HG03095 (cell line): ENCODE measurements at regions not wholly inside any gene's neighbourhood (a gene's known extent, or its start where the extent isn't known, plus 50 kb on each side); places are given as distances from the start of the nearest gene placed in this dataset.

Experiments
- ATAC-seq: cut with Tn5 transposase; IDR thresholded peaks from one replicate; pipeline ENCODE4 v1.9.1; 2021; ENCODE audit warnings: moderate library complexity; ENCODE audit not compliant: unreplicated experiment

DNA sequence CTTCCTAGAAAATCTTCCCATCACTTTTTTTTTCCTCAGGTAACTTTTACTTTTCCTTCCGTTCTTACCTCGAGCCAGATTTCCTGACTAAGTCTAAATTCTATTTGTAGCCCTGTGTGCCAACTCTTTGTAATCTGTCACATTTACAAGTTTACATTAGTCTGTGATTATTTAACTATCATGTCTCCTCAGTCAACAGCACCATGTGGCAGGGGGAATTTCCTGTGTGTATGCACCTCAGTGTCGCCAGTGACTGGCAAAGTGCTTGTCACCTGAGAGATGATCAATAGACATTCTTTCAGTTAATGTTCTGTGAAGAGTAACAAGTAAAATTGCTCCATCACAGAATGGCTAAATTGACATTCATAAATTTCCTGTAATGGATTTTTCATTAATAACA is 468.5 kb downstream of the PDGFC start:
- no peak for ATAC-seq

DNA sequence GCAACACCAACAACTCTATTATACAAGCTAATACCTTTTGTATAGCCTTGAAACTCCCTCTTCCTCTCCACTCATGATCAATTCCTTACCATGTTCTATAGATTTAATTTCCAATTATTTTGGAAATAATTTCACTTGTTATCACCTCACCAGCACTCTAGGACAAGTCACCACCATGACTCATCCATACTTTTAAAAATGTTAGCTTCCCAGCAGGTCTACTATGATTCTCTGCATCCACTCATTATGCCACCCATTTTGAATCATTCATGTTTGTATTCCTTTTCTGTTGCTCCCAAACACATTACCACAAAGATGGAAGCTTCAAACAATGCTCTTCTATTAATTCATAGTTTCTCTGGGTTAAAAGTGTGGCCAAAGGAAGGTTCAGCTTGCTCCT is 469.6 kb downstream of the PDGFC start:
- ATAC-seq: no peak

GRCh38 chr4:156499684-156500083 is 471.9 kb downstream of the PDGFC start:
- no peak for ATAC-seq

- no peak for ATAC-seq
Observed at GRCh38 chr4:156497486-156497885, 474.1 kb downstream of the PDGFC start.

GRCh38 chr4:156496797-156497196 is 474.8 kb downstream of the PDGFC start:
- ATAC-seq: no peak

DNA sequence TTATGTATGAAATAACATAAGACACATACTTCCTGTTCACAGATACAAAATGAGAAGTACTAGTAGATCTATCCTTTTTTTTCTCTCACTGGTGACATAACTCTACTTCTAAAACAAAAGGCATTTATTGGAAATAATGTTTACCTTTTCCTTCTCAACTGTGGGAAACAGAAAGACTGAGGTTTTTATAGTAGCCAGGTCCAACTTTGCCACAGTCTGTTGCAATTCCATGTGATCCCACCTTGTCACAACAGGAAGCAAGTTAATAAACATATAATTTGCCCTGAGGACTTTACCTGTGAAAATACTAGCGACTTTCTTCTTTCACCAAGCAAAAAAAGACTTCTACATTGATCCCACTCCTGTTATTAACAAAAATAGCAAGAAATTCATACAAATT is 475.8 kb downstream of the PDGFC start:
- no peak for ATAC-seq

DNA sequence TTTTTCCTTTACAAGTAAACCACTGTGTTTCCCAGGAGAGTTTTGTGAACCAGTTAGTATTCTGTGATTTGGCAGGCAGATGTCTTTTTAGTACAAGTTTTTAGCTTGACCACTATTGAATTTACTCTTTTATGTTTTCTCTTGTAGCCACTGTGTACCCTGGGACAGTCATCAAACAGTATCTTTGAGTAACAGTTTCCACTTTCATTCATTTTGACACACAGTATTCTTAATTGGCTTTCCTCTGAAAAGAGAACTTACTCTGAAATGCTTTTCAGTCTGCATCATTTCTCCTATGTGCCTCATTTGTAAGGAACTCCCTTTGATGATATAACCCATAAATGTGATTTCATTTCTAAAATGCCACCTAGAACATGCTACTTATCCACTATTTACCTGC is 476.5 kb downstream of the PDGFC start:
- no peak for ATAC-seq

- ATAC-seq: no peak
Observed at GRCh38 chr4:156493858-156494257, 477.7 kb downstream of the PDGFC start.

- no peak for ATAC-seq
Observed at GRCh38 chr4:156487107-156487506, 484.5 kb downstream of the PDGFC start.

DNA sequence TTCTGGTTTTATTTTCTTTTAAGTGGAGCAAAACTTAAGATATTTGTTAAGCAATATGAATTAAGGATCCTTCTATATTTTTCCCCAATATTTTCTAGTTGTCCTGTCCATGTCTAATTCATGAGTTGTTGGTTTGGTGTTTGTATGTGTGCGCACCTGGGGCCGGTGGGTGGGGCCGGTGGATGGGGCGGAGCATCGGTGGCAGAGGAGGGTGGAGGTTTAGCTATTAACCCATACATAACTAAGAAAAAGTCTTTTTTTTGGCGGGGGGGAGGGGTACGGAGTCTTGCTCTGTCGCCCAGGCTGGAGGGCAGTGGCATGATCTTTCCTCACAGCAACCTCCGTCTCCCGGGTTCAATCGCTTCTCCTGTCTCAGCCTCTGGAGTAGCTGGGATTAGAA is 489.8 kb downstream of the PDGFC start:
- no peak for ATAC-seq

- no peak for ATAC-seq
Observed at GRCh38 chr4:156477636-156478035, 494.0 kb downstream of the PDGFC start.

- ATAC-seq: no peak
Observed at GRCh38 chr4:156476359-156476758, 495.2 kb downstream of the PDGFC start.

- no peak for ATAC-seq
Observed at GRCh38 chr4:156475322-156475721, 496.3 kb downstream of the PDGFC start.

DNA sequence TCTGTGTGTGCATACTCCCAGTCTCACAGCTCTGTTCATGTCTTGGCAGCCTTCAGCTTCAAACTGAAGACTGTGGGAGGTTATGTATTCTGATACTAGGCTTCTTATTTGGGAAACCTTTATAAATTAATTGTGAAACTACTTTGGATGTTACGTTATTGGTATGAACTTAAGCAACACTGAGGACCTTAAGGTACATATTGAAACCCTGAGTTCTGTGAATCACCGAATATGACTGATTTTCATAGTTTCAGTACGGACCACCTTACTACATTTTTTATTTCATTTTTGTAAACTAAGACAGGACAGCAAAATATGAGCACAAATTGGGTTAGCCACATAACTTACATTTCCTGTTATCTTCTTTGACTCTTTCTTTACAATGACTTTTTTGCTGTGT is 498.4 kb downstream of the PDGFC start:
- no peak for ATAC-seq

GRCh38 chr4:156472624-156473023 is 499.0 kb downstream of the PDGFC start:
- ATAC-seq: no peak

- ATAC-seq: no peak
Observed at GRCh38 chr4:156459584-156459983, 505.9 kb upstream of the CTSO start.

- ATAC-seq: no peak
Observed at GRCh38 chr4:156456830-156457229, 503.2 kb upstream of the CTSO start.

GRCh38 chr4:156443488-156443887 is 489.8 kb upstream of the CTSO start:
- ATAC-seq: no peak

DNA sequence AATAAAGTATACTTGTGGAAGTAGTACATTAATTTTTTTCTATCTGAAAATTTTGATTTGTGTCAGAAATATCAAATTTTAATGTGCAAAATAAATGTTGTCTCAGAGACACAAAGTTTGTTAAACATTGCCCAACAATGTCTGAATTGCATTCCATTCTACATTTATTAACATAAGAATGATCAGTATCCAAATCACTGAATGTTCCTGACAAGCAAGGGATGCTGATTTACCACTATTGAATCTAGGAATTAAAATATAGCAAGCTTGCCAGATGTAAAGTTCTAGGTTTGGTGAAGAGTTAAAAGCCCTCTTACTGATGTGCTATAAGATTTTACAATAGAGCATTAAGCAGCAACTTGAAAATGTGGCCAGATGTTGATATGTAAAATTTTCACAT is 489.2 kb upstream of the CTSO start:
- ATAC-seq: no peak

DNA sequence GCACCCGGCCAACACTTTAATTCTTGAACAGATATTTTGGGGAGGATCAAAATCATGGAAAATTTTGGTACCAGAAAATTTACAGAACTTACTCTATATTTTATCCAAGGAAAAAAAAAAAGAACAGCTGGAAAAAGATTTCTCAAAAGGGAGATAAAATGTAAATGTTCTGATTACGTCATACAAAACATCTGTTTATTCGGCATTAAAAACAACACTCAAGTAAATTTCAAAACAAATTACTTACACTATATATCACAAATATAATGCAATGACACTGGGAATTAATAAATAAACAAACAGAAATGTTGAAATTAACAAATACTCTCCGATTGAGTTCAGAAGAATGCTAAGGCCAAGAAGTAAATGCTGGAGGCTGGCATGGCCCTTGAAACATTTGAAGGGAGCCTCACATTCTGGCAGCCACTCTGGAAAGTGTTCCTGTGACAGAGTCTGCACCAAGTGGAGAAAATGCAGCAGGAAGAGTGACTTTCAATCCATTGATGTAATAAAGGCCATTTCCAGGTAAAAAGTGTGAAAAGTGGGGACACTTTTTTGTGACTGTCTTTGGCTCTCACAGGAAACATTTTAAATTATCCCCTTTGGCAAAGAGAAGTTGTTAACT is 486.0 kb upstream of the CTSO start:
- no peak for ATAC-seq

GRCh38 chr4:156437666-156438065 is 484.0 kb upstream of the CTSO start:
- no peak for ATAC-seq

DNA sequence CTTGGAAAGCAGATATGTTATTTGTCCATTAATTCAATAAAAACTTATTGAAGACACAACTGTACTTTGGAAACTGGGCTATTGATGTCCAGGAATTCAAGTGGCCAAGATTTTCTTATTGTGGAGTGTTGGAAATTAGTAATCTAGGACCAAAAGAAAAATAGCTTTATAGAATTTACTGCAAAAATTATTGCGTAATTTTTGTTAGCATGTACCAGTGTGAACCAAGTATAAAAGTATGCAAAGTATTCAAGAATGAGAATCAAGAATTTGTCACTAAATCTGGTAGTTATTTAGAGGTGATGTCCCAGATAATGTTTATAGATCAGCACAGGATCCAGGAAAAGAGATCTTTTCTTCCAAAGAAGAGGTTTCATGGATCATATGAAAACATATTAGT is 468.9 kb upstream of the CTSO start:
- no peak for ATAC-seq

DNA sequence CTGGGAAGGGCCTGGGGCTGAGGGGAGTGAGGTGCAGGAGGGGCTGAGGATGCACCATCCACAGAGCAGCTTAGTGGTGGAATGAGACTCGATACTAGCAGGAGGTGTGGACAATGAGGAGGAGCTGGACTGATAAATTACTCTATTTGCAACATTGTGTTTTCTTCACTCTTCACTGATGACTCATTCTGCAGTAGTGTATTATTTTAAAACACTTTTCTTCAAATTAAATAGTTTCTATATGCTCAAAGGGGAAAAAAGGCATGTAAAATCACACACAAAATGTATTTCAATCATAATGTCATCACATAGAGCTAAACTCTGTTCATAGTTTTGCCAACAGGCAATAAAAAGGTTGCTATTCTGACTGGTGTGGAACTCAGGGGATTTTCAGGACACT is 467.0 kb upstream of the CTSO start:
- ATAC-seq: no peak
